ENCODE measurements at regions not wholly inside any gene's neighbourhood (a gene's known extent, or its start where the extent isn't known, plus 50 kb on each side); places are given as distances from the start of the nearest gene placed in this dataset.

DNA sequence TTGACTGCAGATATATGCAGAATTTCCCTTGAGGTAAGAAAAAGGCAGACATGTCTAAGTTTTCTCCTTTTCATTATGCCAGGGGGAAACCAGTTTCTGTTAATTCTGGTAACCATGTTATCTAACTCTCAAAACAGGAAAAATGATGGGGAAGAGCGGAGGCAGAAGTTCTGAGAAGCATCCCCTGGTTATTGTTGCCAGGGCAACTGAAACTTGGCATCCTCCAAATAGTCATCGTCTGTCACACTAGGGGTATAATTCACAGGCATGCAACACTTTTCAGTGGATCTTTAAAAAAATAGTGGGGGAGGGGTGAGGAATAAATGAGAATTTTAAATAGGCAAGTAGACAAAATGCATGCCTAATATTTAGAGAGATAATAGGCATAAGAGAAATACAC is 715.3 kb upstream of the CXADR start:
- no peak for TF ChIP-seq POLR2A (IDR thresholded peaks at IDR 0.05)
- TF ChIP-seq, protein P1, sequence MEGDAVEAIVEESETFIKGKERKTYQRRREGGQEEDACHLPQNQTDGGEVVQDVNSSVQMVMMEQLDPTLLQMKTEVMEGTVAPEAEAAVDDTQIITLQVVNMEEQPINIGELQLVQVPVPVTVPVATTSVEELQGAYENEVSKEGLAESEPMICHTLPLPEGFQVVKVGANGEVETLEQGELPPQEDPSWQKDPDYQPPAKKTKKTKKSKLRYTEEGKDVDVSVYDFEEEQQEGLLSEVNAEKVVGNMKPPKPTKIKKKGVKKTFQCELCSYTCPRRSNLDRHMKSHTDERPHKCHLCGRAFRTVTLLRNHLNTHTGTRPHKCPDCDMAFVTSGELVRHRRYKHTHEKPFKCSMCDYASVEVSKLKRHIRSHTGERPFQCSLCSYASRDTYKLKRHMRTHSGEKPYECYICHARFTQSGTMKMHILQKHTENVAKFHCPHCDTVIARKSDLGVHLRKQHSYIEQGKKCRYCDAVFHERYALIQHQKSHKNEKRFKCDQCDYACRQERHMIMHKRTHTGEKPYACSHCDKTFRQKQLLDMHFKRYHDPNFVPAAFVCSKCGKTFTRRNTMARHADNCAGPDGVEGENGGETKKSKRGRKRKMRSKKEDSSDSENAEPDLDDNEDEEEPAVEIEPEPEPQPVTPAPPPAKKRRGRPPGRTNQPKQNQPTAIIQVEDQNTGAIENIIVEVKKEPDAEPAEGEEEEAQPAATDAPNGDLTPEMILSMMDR (IDR thresholded peaks at IDR 0.05): no peak
- Histone ChIP-seq H3K36me3 (no peaks in the 10 kb centered on the region), H3K9me3 (no peaks in the 10 kb centered on the region), H3K4me1 (no peaks in the 10 kb centered on the region), H3K27ac (no peak overlapping the region), H3K27me3 (no peaks in the 10 kb centered on the region), H3K4me3 (replicated peaks in 1 of 3) (no peak overlapping the region)
- intact Hi-C loops (cut with DNase I): no loop called here
- no peak for DNase-seq
- WGBS, 2 donors: 77 to 81% methylated on average over 2 of the region's 2 CpGs

DNA sequence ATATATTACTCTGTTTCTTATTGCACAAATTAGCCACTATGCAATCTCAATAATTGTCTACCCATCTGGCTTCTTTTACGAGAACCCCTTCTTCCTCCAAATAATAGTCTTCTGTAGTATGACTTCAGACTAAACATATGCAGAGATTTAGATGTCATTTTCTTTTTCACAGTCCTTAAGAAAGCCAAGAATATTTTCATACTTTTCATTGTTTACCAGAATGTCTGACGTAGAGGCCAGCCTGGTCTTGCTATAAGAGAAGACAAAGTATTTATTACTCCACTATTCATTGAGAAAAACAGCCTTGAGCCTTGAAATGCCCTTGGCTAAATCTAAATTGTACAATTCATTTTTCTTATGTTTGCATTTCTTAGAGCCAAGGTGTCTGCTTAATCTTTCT is 714.9 kb upstream of the CXADR start:
- WGBS, 2 donors: 85 to 91% methylated on average over 2 of the region's 2 CpGs
- Histone ChIP-seq H3K36me3 (no peaks in the 10 kb centered on the region), H3K4me3 (replicated peaks in 1 of 3) (no peak overlapping the region), H3K9me3 (no peaks in the 10 kb centered on the region), H3K27ac (no peak overlapping the region), H3K27me3 (no peaks in the 10 kb centered on the region), H3K4me1 (no peaks in the 10 kb centered on the region)
- DNase-seq: no peak
- intact Hi-C loops (cut with DNase I): no loop called here
- TF ChIP-seq, protein P1 (IDR thresholded peaks at IDR 0.05): no peak
- no peak for TF ChIP-seq POLR2A (IDR thresholded peaks at IDR 0.05)

DNA sequence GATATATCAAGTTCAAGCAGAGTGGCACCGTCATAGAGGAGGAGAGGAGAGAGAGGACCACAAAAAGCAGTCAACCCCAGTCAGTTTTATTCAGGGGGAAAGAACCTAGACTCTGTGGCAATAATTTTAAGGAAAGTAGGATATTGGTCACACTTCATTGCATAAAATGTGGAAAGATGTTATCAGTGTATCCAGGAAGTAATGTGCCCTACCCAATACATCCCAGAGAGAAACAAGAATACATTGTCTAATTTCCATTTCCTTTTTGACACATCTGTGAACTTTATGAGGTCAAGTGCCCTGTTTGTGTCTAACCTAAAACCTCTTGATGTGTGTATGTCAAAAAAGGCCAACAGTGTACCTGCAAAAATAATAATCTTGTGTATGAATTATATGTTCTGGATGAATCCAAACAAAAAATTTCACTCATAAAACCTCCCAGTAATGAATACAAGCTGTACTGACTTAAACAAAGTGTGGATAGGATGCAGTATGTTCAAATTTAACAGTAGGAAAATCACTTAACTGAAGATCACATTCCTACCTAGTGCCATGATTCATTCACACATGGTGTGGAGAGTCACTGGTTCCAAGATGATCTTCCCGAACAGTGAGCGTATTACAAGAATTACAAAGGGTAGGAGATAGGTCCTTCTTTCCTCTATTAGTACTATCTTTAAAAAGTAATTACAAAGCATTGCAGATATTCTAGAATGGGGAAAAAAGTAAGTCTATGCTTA is 712.1 kb upstream of the CXADR start:
- no peak for DNase-seq
- Histone ChIP-seq H3K4me3 (replicated peaks in 1 of 3) (no peak overlapping the region), H3K27me3 (no peaks in the 10 kb centered on the region), H3K9me3 (no peaks in the 10 kb centered on the region), H3K27ac (no peak overlapping the region), H3K36me3 (no peaks in the 10 kb centered on the region), H3K4me1 (no peaks in the 10 kb centered on the region)
- 87 to 91% methylated on average over 3 of the region's 3 CpGs for WGBS, 2 donors
- intact Hi-C loops (cut with DNase I): no loop called here
- TF ChIP-seq POLR2A (IDR thresholded peaks at IDR 0.05): no peak
- TF ChIP-seq, protein P1 (IDR thresholded peaks at IDR 0.05): no peak

DNA sequence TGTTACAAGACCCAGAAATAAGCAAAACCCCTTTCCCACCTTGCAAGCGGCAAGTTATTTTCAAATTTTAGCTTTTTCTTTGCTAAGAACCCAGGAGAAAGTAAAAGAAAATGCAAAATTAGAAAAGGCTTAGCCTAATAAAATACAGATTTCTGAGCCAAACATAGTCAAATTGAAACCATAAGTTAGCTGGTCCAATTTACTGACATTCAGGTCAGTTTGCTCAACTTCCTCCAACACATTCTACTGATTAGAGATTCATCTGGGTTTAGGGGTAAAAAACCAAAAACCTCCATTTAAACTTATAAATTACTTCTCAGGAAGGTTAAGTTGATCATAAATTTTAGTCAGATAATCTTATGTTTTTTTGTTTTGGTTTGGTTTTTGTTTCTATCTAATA is 701.8 kb upstream of the CXADR start:
- TF ChIP-seq POLR2A (IDR thresholded peaks at IDR 0.05): no peak
- TF ChIP-seq, protein P1 (IDR thresholded peaks at IDR 0.05): no peak
- 92 to 96% methylated on average over 1 of the region's 1 CpG for WGBS, 2 donors

DNA sequence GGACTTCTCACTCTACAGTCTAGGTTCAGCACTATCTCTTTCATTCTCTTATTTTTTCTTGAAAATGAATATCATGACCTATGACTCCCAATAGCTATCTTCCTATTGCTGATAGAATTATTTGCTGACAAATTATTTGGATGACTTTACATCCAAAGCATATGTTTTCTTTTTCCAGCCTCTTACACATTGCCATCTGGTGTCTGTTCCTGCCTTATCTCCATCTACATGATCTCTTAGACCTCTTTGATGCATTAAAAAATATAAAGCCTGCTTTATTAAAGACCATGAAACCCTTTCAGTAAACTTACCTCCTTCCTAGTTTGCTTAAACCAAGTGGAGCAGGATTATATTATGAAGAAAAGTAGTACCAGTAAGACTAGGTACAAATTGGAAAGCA is 700.9 kb upstream of the CXADR start:
- TF ChIP-seq POLR2A (IDR thresholded peaks at IDR 0.05): no peak
- TF ChIP-seq, protein P1 (IDR thresholded peaks at IDR 0.05): no peak
- Histone ChIP-seq H3K36me3 (no peaks in the 10 kb centered on the region), H3K9me3 (peaks cover 6% of the 10 kb centered on the region), H3K27me3 (no peaks in the 10 kb centered on the region), H3K4me1 (no peaks in the 10 kb centered on the region), H3K4me3 (replicated peaks in 1 of 3) (no peak overlapping the region), H3K27ac (no peak overlapping the region)
- DNase-seq: no peak
- intact Hi-C loops (cut with DNase I): no loop called here

More for the DNA sequence above, 701.8 kb upstream of the CXADR start:
- Histone ChIP-seq H3K27ac (no peak overlapping the region), H3K9me3 (peaks cover 1% of the 10 kb centered on the region), H3K27me3 (no peaks in the 10 kb centered on the region), H3K4me1 (no peaks in the 10 kb centered on the region), H3K4me3 (replicated peaks in 1 of 3) (no peak overlapping the region), H3K36me3 (no peaks in the 10 kb centered on the region)
- no peak for DNase-seq
- intact Hi-C loops (cut with DNase I): no loop called here
